Neuronal stem cell (in vitro differentiated cells): ENCODE measurements at regions not wholly inside any gene's neighbourhood (a gene's known extent, or its start where the extent isn't known, plus 50 kb on each side); places are given as distances from the start of the nearest gene placed in this dataset.

Experiments used
- DNase-seq: peaks from one replicate; pipeline ENCODE4 v3.0.0-alpha.2; 2013; ENCODE audit warnings: low spot score
- H2AFZ ChIP-seq: one replicate; pipeline ENCODE4 v1.6.1; 2013; ENCODE audit warnings: mild to moderate bottlenecking, low read length, inconsistent platforms
- H2AK5ac ChIP-seq: 2 replicates; pipeline ENCODE4 v1.6.1; 2013; ENCODE audit warnings: low read depth, mild to moderate bottlenecking, inconsistent platforms, low read length, moderate library complexity, mixed read lengths
- H2BK120ac ChIP-seq: 2 replicates; pipeline ENCODE4 v1.6.1; 2013; ENCODE audit warnings: low read depth, mild to moderate bottlenecking, inconsistent platforms, low read length, moderate library complexity, mixed read lengths
- H2BK12ac ChIP-seq: one replicate; pipeline ENCODE4 v1.6.1; 2013; ENCODE audit warnings: low read length, inconsistent platforms
- H2BK15ac ChIP-seq: 2 replicates; pipeline ENCODE4 v1.6.1; 2013; ENCODE audit warnings: mild to moderate bottlenecking, low read length, inconsistent platforms, mixed read lengths
- H2BK5ac ChIP-seq: one replicate; pipeline ENCODE4 v1.6.1; 2013; ENCODE audit warnings: inconsistent platforms, mild to moderate bottlenecking, low read length, moderate library complexity
- H3K14ac ChIP-seq: one replicate; pipeline ENCODE4 v1.6.1; 2013; ENCODE audit warnings: low read length, inconsistent platforms
- H3K18ac ChIP-seq: 2 replicates; pipeline ENCODE4 v1.6.1; 2013; ENCODE audit warnings: low read length, inconsistent platforms
- H3K23ac ChIP-seq: 2 replicates; pipeline ENCODE4 v1.6.1; 2013; ENCODE audit warnings: low read depth, mild to moderate bottlenecking, mixed read lengths, low read length, inconsistent platforms; ENCODE audit not compliant: poor library complexity
- H3K27ac ChIP-seq: replicated peaks from 3 replicates; pipeline ENCODE4 v1.5.1; 2013; ENCODE audit warnings: low read length, inconsistent platforms
- H3K27me3 ChIP-seq, 3 experiments: 2 replicates each; pipeline ENCODE4 v1.6.1; 2013; ENCODE audit warnings: low read length in 3 of 3, mild to moderate bottlenecking in 2 of 3, inconsistent platforms in 1 of 3, low read depth in 1 of 3, mixed read lengths in 1 of 3, moderate library complexity in 1 of 3; ENCODE audit not compliant: control insufficient read depth in 3 of 3, insufficient read depth in 3 of 3
- H3K36me3 ChIP-seq, 2 donors: replicated peaks in 1 of 2; 2 replicates each; pipeline ENCODE4 v1.6.1; 2013; ENCODE audit warnings: low read length in 2 of 2; ENCODE audit not compliant: control insufficient read depth in 2 of 2, insufficient read depth in 2 of 2
- H3K4ac ChIP-seq: 2 replicates; pipeline ENCODE4 v1.6.1; 2013; ENCODE audit warnings: inconsistent platforms, mild to moderate bottlenecking, low read length, moderate library complexity
- H3K4me1 ChIP-seq, 2 donors: 1 replicate in 1 of 2; 2 replicates in 1 of 2; pipeline ENCODE4 v1.6.1; 2013; ENCODE audit warnings: low read length in 2 of 2, low read depth in 1 of 2; ENCODE audit not compliant: control insufficient read depth in 2 of 2, insufficient read depth in 1 of 2
- H3K4me2 ChIP-seq: one replicate; pipeline ENCODE4 v1.6.1; 2013; ENCODE audit warnings: mild to moderate bottlenecking, low read length, inconsistent platforms; ENCODE audit not compliant: insufficient read depth, poor library complexity, severe bottlenecking
- H3K4me3 ChIP-seq, 2 donors: 2 replicates each; pipeline ENCODE4 v1.5.1; 2013; ENCODE audit warnings: low read length in 2 of 2, mild to moderate bottlenecking in 2 of 2, inconsistent platforms in 1 of 2, moderate library complexity in 1 of 2
- H3K79me1 ChIP-seq: one replicate; pipeline ENCODE4 v1.6.1; 2013; ENCODE audit warnings: low read depth, mild to moderate bottlenecking, inconsistent platforms, low read length, moderate library complexity
- H3K9ac ChIP-seq: one replicate; pipeline ENCODE4 v1.6.1; 2013; ENCODE audit warnings: mild to moderate bottlenecking, low read depth, low read length, inconsistent platforms; ENCODE audit not compliant: poor library complexity
- H3K9me3 ChIP-seq, 2 donors: replicated peaks in 1 of 2; 2 replicates each; pipeline versions ENCODE3 to v1.6.1; 2013; ENCODE audit warnings: low read length in 2 of 2, mild to moderate bottlenecking in 2 of 2, inconsistent platforms in 1 of 2, low read depth in 1 of 2, mixed read lengths in 1 of 2, moderate library complexity in 1 of 2; ENCODE audit not compliant: control insufficient read depth in 2 of 2, insufficient read depth in 1 of 2
- H4K8ac ChIP-seq: one replicate; pipeline ENCODE4 v1.6.1; 2013; ENCODE audit warnings: low read depth, mild to moderate bottlenecking, inconsistent platforms, low read length, moderate library complexity
- H4K91ac ChIP-seq: one replicate; pipeline ENCODE4 v1.6.1; 2013; ENCODE audit warnings: low read length, low read depth, mild to moderate bottlenecking, inconsistent platforms; ENCODE audit not compliant: poor library complexity
- WGBS, 2 donors: extraction: QIAGEN DNeasy Blood & Tissue Kit; methylation state at CpG; one replicate each; pipeline ENCODE4 v1.1.7; 2013; ENCODE audit warnings: missing lambda C conversion rate in 2 of 2, mixed read lengths in 1 of 2; ENCODE audit not compliant: insufficient read length in 2 of 2, insufficient replicate concordance in 1 of 2; ENCODE audit errors: extremely low coverage in 2 of 2; 5-methylcytosine and 5-hydroxymethylcytosine counted together

GRCh38 chr18:32530947-32531651 lies 60.4 kb upstream of the GAREM1 start:
- no peak overlapping the region for H3K4ac ChIP-seq
- H3K36me3 ChIP-seq = no peaks in the 10 kb centered on the region
- H4K8ac ChIP-seq = no peak overlapping the region
- no peak for DNase-seq
- H3K4me1 ChIP-seq = no peaks in the 10 kb centered on the region
- no peak overlapping the region for H3K4me2 ChIP-seq
- no peak overlapping the region for H2BK5ac ChIP-seq
- no peak overlapping the region for H2BK15ac ChIP-seq
- no peak overlapping the region for H2BK12ac ChIP-seq
- no peak overlapping the region for H3K9ac ChIP-seq
- H2AFZ ChIP-seq = no peak overlapping the region
- no CpG with 5 or more reads among the region's 3 CpGs for WGBS, 2 donors
- no peak overlapping the region for H3K27ac ChIP-seq
- H2AK5ac ChIP-seq = no peak overlapping the region
- H3K9me3 ChIP-seq = no peaks in the 10 kb centered on the region
- no peak overlapping the region for H2BK120ac ChIP-seq
- H3K18ac ChIP-seq = no peak overlapping the region
- H3K79me1 ChIP-seq = no peaks in the 10 kb centered on the region
- no peak overlapping the region for H3K23ac ChIP-seq
- no peaks in the 10 kb centered on the region for H3K27me3 ChIP-seq
- H3K14ac ChIP-seq = no peak overlapping the region
- no peak overlapping the region for H4K91ac ChIP-seq
- no peak overlapping the region for H3K4me3 ChIP-seq

- no peak for DNase-seq
- no peak overlapping the region for H3K9ac ChIP-seq
- H4K8ac ChIP-seq = no peak overlapping the region
- no peak overlapping the region for H2AK5ac ChIP-seq
- H3K4me1 ChIP-seq = no peaks in the 10 kb centered on the region
- H3K14ac ChIP-seq = no peak overlapping the region
- H2AFZ ChIP-seq = no peak overlapping the region
- H3K27me3 ChIP-seq = no peaks in the 10 kb centered on the region
- H2BK15ac ChIP-seq = no peak overlapping the region
- no peak overlapping the region for H2BK120ac ChIP-seq
- H3K9me3 ChIP-seq = no peaks in the 10 kb centered on the region
- H2BK12ac ChIP-seq = no peak overlapping the region
- H3K27ac ChIP-seq = no peak overlapping the region
- H3K18ac ChIP-seq = no peak overlapping the region
- H3K4me3 ChIP-seq = no peak overlapping the region
- no peaks in the 10 kb centered on the region for H3K79me1 ChIP-seq
- no peak overlapping the region for H3K23ac ChIP-seq
- H2BK5ac ChIP-seq = no peak overlapping the region
- no peaks in the 10 kb centered on the region for H3K36me3 ChIP-seq
- H3K4me2 ChIP-seq = no peak overlapping the region
- no peak overlapping the region for H3K4ac ChIP-seq
- no peak overlapping the region for H4K91ac ChIP-seq
- WGBS, 2 donors = no CpG with 5 or more reads among the region's 3 CpGs
Observed at GRCh38 chr18:32529722-32530420, 59.2 kb upstream of the GAREM1 start.

- Histone ChIP-seq H2AFZ (no peak overlapping the region), H2BK12ac (no peak overlapping the region), H3K4me3 (no peak overlapping the region), H2BK5ac (no peak overlapping the region), H3K14ac (no peak overlapping the region), H3K36me3 (no peaks in the 10 kb centered on the region), H3K4ac (no peak overlapping the region), H3K4me2 (no peak overlapping the region), H4K8ac (no peak overlapping the region), H4K91ac (no peak overlapping the region), H3K18ac (no peak overlapping the region), H3K27ac (no peak overlapping the region), H3K79me1 (no peaks in the 10 kb centered on the region), H2AK5ac (no peak overlapping the region), H3K9me3 (no peaks in the 10 kb centered on the region), H3K4me1 (no peaks in the 10 kb centered on the region), H3K9ac (no peak overlapping the region), H3K27me3 (no peaks in the 10 kb centered on the region), H2BK120ac (no peak overlapping the region), H3K23ac (no peak overlapping the region), H2BK15ac (no peak overlapping the region)
- no peak for DNase-seq
- no CpG with 5 or more reads among the region's 4 CpGs for WGBS, 2 donors
Observed at GRCh38 chr18:32520771-32521170, 50.1 kb upstream of the GAREM1 start.
